Ascending aorta (tissue), 2 donors: ENCODE measurements at regions not wholly inside any gene's neighbourhood (a gene's known extent, or its start where the extent isn't known, plus 50 kb on each side); places are given as distances from the start of the nearest gene placed in this dataset.

Source experiments
- DNase-seq, 2 donors: peaks; one replicate each; pipeline ENCODE4 v3.0.0-alpha.2; 2019; ENCODE audit warnings: low spot score in 2 of 2
- H3K27ac ChIP-seq, 2 donors: fragments of 200-600 bp; sonication (generic); one replicate each; pipeline ENCODE4 v1.5.1; 2016 to 2017; ENCODE audit warnings: mild to moderate bottlenecking in 1 of 2
- H3K27me3 ChIP-seq: fragments of 200-600 bp; sonication (generic); one replicate; pipeline ENCODE4 v1.5.1; 2017
- H3K36me3 ChIP-seq, 2 donors: fragments of 200-600 bp; sonication (generic); one replicate each; pipeline ENCODE4 v1.5.1; 2016
- H3K4me1 ChIP-seq, 2 donors: fragments of 200-600 bp; sonication (generic); one replicate each; pipeline ENCODE4 v1.5.1; 2016 to 2017; ENCODE audit warnings: mild to moderate bottlenecking in 1 of 2
- H3K4me3 ChIP-seq, 2 donors: fragments of 200-600 bp; sonication (generic); one replicate each; pipeline ENCODE4 v1.5.1; 2016 to 2017; ENCODE audit warnings: mild to moderate bottlenecking in 1 of 2
- H3K9me3 ChIP-seq, 2 donors: fragments of 200-600 bp; sonication (generic); one replicate each; pipeline ENCODE4 v1.5.1; 2016
- intact Hi-C: fragments of 100-400 bp; cut with DNase I; formaldehyde crosslinking; loops from one replicate; pipeline ENCODE4 v1.15.1; 2023
- TF ChIP-seq, protein P1 (sequence below), 3 experiments: fragments of 200-600 bp in 2 of 3; fragments of 450-650 bp in 1 of 3; sonication (generic) in 2 of 3; IDR thresholded peaks; one replicate each; pipeline ENCODE4 v1.5.1; 2016 to 2019; ENCODE audit warnings: antibody characterized with exemption in 3 of 3, mild to moderate bottlenecking in 1 of 3, moderate library complexity in 1 of 3

DNA sequence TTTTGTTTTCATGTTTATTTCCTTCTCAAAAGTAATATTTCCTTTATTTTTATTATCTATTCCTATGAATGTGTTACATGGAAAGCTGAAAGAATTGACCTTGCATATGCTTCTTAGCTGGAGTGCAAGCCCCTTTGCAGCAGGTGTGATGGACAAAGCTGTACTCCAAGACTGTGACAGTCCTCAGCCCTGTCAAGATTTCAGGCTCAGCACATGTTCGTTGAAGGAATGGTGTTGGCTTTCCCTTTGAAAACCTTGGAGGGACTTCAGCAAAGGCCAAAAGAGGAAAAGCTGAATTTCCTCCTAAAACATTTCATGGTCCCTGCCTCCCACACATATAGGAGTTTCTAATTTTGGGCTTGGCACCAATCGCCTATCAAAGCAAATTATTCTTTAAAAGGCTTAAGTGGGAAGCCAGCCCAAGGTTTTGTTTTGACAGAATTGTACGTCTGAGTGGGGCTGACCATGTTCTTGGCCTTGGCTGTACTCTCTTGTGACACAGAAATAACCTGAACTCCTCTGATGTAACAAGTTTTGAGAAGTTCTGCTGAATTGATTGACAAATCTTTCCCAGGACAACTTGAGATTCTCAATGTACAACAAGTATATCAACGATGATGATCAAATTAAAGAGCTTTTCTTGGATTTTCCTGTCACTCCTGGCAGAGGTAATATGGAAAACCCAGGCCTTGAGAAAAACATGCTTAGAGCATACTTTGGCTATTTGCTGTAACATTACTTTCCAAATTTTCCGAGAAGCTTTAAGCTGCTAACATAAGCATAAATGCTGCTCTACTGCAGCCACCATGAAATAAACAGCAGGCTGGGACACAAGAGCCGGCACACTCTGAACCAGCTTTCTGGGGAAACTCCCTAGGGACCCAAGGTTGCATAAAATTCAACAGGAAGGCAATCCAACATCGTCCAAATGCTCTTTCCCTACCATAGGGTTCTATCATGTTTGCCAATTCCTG, 135.7 kb upstream of the ZNF648 start:
- no peak overlapping the region for H3K4me3 ChIP-seq
- no peaks in the 10 kb centered on the region for H3K27me3 ChIP-seq
- intact Hi-C loops, result loop anchor here (2.0 to 5.0 kb wide), 3 partner anchors 54 to 195 kb away; partner anchors contain the start of gene GLUL
- no peaks in the 10 kb centered on the region for H3K36me3 ChIP-seq
- DNase-seq, result peak in 1 of 2 donors; percentile 78
- H3K4me1 ChIP-seq, result peaks cover 8 to 12% of the 10 kb centered on the region in 2 donors
- TF ChIP-seq, protein P1, sequence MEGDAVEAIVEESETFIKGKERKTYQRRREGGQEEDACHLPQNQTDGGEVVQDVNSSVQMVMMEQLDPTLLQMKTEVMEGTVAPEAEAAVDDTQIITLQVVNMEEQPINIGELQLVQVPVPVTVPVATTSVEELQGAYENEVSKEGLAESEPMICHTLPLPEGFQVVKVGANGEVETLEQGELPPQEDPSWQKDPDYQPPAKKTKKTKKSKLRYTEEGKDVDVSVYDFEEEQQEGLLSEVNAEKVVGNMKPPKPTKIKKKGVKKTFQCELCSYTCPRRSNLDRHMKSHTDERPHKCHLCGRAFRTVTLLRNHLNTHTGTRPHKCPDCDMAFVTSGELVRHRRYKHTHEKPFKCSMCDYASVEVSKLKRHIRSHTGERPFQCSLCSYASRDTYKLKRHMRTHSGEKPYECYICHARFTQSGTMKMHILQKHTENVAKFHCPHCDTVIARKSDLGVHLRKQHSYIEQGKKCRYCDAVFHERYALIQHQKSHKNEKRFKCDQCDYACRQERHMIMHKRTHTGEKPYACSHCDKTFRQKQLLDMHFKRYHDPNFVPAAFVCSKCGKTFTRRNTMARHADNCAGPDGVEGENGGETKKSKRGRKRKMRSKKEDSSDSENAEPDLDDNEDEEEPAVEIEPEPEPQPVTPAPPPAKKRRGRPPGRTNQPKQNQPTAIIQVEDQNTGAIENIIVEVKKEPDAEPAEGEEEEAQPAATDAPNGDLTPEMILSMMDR (IDR thresholded peaks at IDR 0.05), result no peak
- H3K27ac ChIP-seq, result peak overlapping the region; percentile 48 to 56
- H3K9me3 ChIP-seq, result no peaks in the 10 kb centered on the region

DNA sequence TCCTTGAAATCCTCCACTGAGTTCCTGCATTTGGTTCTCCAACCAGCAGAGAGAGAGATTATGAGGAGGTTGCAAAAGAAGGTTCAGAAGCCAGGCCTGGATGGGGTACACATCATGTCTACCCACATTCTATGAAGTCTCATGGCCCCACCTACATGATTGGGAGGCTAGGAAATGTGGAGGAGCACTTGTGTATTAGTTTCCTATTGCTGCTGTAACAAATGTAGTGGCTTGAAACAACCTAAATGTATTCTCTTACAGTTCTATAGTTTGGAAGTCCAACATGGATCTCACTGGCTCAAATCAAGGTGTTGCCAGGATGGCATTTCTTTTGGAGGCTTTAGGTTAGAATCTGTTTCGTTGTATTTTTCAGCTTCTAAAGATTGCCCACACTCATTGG, 134.2 kb upstream of the ZNF648 start:
- DNase-seq, result no peak
- H3K4me1 ChIP-seq, result peaks cover 8 to 12% of the 10 kb centered on the region in 2 donors
- H3K27me3 ChIP-seq, result no peaks in the 10 kb centered on the region
- H3K4me3 ChIP-seq, result no peak overlapping the region
- TF ChIP-seq, protein P1 (IDR thresholded peaks at IDR 0.05), result no peak
- H3K27ac ChIP-seq, result no peak overlapping the region
- intact Hi-C loops, result loop anchor here (2.0 to 5.0 kb wide), 3 partner anchors 53 to 197 kb away; partner anchors contain the start of gene GLUL
- H3K9me3 ChIP-seq, result no peaks in the 10 kb centered on the region
- no peaks in the 10 kb centered on the region for H3K36me3 ChIP-seq

DNA sequence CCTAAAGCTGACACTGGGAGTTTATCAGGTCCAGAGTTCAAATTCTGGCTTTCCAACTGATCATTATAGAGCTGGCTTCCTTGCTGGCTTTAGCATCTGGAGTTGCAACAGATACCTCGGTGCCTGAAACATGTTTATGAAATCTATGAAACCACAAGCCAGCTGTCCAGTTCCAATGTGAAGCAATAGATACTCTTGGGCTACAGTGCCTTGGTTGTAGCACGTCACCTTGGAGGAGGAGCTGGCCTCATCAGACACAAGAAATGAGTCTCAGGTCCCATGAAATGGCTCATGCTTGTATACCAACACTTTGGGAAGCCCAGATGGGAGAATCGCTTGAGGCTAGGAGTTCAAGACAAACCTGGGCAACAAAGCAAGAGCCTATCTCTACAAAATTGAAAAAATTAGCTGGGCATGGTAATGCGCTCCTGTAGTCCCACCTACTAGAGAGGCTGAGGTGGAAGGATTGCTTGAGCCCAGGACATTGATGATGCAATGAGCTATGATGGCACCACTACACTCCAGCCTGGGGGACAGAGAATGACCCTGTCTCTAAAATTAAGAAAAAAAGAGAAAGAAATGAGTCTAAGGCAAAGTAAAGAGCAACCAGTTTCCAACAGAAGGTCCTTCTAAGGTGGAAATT, 132.5 kb upstream of the ZNF648 start:
- no peaks in the 10 kb centered on the region for H3K9me3 ChIP-seq
- intact Hi-C loops, result no loop called here
- TF ChIP-seq, protein P1 (IDR thresholded peaks at IDR 0.05), result no peak
- H3K4me3 ChIP-seq, result no peak overlapping the region
- H3K36me3 ChIP-seq, result no peaks in the 10 kb centered on the region
- no peak overlapping the region for H3K27ac ChIP-seq
- H3K27me3 ChIP-seq, result no peaks in the 10 kb centered on the region
- DNase-seq, result peak; percentile 16 to 81
- peaks cover 8 to 12% of the 10 kb centered on the region in 2 donors for H3K4me1 ChIP-seq

DNA sequence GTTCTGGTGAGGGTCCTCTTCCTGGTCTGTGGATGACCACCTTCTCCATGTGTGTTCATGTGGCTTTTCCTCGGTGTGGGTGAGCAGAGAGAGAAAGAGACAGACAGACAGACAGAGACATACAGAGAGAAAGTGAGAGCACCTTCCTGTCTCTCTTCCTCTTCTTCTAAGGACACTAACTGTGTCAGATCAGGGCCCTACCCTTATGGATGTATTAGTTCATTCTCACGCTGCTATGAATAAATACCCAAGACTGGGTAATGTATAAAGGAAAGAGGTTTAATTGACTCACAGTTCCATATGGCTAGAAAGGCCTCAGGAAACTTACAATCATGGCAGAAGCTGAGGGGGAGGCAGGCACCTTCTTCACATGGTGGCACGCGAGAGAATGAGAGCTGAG, 131.5 kb upstream of the ZNF648 start:
- intact Hi-C loops, result no loop called here

DNA sequence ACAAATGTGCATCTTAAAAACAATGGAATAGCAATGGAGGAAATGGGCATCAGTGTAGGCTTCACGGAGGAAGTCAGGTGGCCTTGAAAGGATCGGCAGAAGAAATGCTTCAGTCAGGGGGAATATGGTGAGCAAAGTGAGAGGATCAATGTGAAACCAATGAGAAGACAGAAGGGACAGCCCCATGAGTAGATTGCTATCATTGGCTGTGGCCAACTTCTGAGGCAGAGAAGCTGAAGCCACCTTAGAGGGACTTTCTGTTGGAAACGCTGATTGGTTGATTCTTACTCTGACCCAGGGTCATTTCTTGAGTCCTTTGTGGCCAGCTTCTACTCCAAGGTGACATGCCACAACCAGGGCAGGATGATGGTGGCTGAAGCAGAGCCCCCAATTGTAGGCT, 130.7 kb upstream of the ZNF648 start:
- Histone ChIP-seq H3K9me3 (no peaks in the 10 kb centered on the region), H3K4me3 (no peak overlapping the region), H3K36me3 (no peaks in the 10 kb centered on the region), H3K4me1 (peaks cover 0 to 2% of the 10 kb centered on the region in 2 donors), H3K27me3 (no peaks in the 10 kb centered on the region), H3K27ac (no peak overlapping the region)
- TF ChIP-seq, protein P1 (IDR thresholded peaks at IDR 0.05), result no peak
- intact Hi-C loops, result no loop called here
- no peak for DNase-seq

More for the DNA sequence above, 131.5 kb upstream of the ZNF648 start:
- Histone ChIP-seq H3K36me3 (no peaks in the 10 kb centered on the region), H3K4me1 (peaks cover 2 to 6% of the 10 kb centered on the region in 2 donors), H3K27ac (no peak overlapping the region), H3K27me3 (no peaks in the 10 kb centered on the region), H3K4me3 (no peak overlapping the region), H3K9me3 (no peaks in the 10 kb centered on the region)
- TF ChIP-seq, protein P1 (IDR thresholded peaks at IDR 0.05), result no peak
- no peak for DNase-seq
